Osteoblast (primary cell): ENCODE measurements at regions not wholly inside any gene's neighbourhood (a gene's known extent, or its start where the extent isn't known, plus 50 kb on each side); places are given as distances from the start of the nearest gene placed in this dataset.

Experiments used
- DNase-seq: peaks from one replicate; pipeline ENCODE4 v3.0.0; 2011; ENCODE audit warnings: low spot score, mixed read lengths; ENCODE audit not compliant: insufficient read length; ENCODE audit errors: missing footprints
- H2AFZ ChIP-seq: 2 replicates; pipeline ENCODE4 v1.6.0; 2011; ENCODE audit warnings: mild to moderate bottlenecking, low read length
- H3K27ac ChIP-seq: 2 replicates; pipeline ENCODE4 v1.5.1; 2011; ENCODE audit warnings: mild to moderate bottlenecking, low read depth, low read length, moderate library complexity
- H3K27me3 ChIP-seq: 2 replicates; pipeline ENCODE4 v1.6.0; 2012; ENCODE audit warnings: mild to moderate bottlenecking, control low read depth, inconsistent platforms, low read length, moderate library complexity; ENCODE audit not compliant: insufficient read depth
- H3K36me3 ChIP-seq: 2 replicates; pipeline ENCODE4 v1.5.1; 2011; ENCODE audit warnings: mild to moderate bottlenecking, low read length, control low read depth, moderate library complexity; ENCODE audit not compliant: insufficient read depth
- H3K4me1 ChIP-seq: 2 replicates; pipeline ENCODE4 v1.5.1; 2011; ENCODE audit warnings: mild to moderate bottlenecking, low read length, control low read depth, moderate library complexity; ENCODE audit not compliant: insufficient read depth
- H3K4me2 ChIP-seq: 2 replicates; pipeline ENCODE4 v1.6.0; 2011; ENCODE audit warnings: mild to moderate bottlenecking, low read length; ENCODE audit not compliant: insufficient read depth
- H3K4me3 ChIP-seq: fragments of 200-600 bp; sonication (generic); 3 replicates; pipeline ENCODE4 v1.5.1; 2012; ENCODE audit warnings: mild to moderate bottlenecking, low read length, inconsistent platforms; ENCODE audit not compliant: insufficient read depth
- H3K79me2 ChIP-seq: 2 replicates; pipeline ENCODE4 v1.6.0; 2012; ENCODE audit warnings: mild to moderate bottlenecking, low read length, control low read depth, inconsistent platforms; ENCODE audit not compliant: insufficient read depth
- H3K9me3 ChIP-seq: 2 replicates; pipeline ENCODE4 v1.5.1; 2011; ENCODE audit warnings: low read depth, low read length, control low read depth
- H4K20me1 ChIP-seq: 2 replicates; pipeline ENCODE4 v1.6.0; 2012; ENCODE audit warnings: mild to moderate bottlenecking, low read length, control low read depth; ENCODE audit not compliant: insufficient read depth
- CTCF ChIP-seq: IDR thresholded peaks from 2 replicates; pipeline ENCODE4 v1.5.1; 2011; ENCODE audit warnings: mild to moderate bottlenecking, low read depth, low read length, moderate library complexity; ENCODE audit errors: extremely low read depth

DNA sequence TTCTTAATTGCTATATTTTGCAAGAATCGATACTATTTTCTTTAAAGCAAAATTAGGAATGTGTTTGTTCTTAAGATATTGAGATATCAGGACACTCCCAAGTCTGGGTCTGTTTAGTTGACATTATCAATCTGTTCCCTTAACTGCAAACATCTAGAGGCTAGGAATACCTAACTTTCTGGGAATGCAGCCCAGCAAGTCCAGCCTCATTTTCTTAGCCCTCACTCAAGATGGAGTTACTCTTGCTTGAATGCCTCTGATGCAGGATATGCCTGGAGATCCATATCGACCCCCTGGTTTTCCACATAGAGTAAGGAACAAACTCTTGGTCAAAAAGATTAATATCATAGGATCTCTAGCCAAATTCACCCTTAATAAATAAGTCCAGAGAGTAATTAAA lies 305.3 kb upstream of the COBL start:
- no peak for TF ChIP-seq CTCF

GRCh38 chr7:51620706-51621105 lies 304.1 kb upstream of the COBL start:
- Histone ChIP-seq H3K36me3 (no peaks in the 10 kb centered on the region), H3K4me3 (no peak overlapping the region), H4K20me1 (no peaks in the 10 kb centered on the region), H3K79me2 (no peaks in the 10 kb centered on the region), H3K27me3 (no peaks in the 10 kb centered on the region), H3K4me2 (no peak overlapping the region), H3K4me1 (no peaks in the 10 kb centered on the region), H3K9me3 (no peaks in the 10 kb centered on the region), H2AFZ (no peak overlapping the region), H3K27ac (no peak overlapping the region)
- DNase-seq, result no peak
- no peak for TF ChIP-seq CTCF

More for the DNA sequence above, 305.3 kb upstream of the COBL start:
- Histone ChIP-seq H2AFZ (no peak overlapping the region), H3K79me2 (no peaks in the 10 kb centered on the region), H3K4me1 (no peaks in the 10 kb centered on the region), H3K27me3 (no peaks in the 10 kb centered on the region), H3K4me2 (no peak overlapping the region), H3K27ac (no peak overlapping the region), H3K9me3 (no peaks in the 10 kb centered on the region), H4K20me1 (no peaks in the 10 kb centered on the region), H3K4me3 (no peak overlapping the region), H3K36me3 (no peaks in the 10 kb centered on the region)
- DNase-seq, result no peak

DNA sequence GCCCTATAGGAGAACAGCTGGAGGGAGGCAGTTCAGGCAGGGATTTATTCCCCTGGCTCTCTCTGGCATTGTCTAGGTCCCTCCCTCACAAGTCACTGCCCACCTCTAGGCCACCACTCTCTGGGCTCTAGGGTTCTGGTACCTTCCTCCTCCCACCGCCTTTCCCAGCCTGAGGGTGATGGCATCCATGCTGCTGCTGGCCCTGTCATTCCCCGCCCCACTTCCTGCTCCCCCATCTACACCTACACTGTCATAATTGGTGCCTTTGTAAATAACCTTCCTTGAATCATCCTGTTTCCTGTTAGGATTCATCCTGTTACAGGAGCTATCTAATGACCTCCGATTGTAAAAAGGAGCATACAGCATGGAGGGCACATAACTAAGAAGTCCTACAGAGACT lies 303.3 kb upstream of the COBL start:
- TF ChIP-seq CTCF, result no peak
- Histone ChIP-seq H3K4me2 (no peak overlapping the region), H3K4me1 (no peaks in the 10 kb centered on the region)

DNA sequence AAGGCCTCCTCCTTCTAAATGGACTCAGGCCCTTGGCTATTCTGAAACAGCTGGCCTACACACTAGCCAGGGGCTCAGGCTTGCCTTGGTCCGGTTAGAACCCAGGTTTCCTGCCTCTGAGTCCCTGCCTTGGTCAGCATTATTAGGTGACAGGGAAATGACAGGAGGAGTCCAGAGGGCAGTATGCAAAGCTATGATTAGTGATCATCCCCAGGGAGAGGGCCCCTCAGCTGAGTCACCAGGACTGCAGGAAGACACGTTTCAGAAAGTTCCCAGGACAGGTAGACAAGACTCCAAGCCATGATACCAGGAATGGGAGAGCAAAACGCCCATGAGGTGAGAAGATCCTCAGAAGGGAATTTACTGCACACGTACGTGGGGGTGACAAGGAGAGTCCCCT lies 301.1 kb upstream of the COBL start:
- no peaks in the 10 kb centered on the region for H3K9me3 ChIP-seq
- no peak for TF ChIP-seq CTCF
- H3K27ac ChIP-seq, result no peak overlapping the region
- H3K36me3 ChIP-seq, result no peaks in the 10 kb centered on the region
- H3K4me3 ChIP-seq, result no peak overlapping the region
- H4K20me1 ChIP-seq, result no peaks in the 10 kb centered on the region
- no peaks in the 10 kb centered on the region for H3K27me3 ChIP-seq
- DNase-seq, result no peak
- H3K4me2 ChIP-seq, result no peak overlapping the region
- H3K4me1 ChIP-seq, result no peaks in the 10 kb centered on the region
- H2AFZ ChIP-seq, result no peak overlapping the region
- H3K79me2 ChIP-seq, result no peaks in the 10 kb centered on the region

More for the DNA sequence above, 303.3 kb upstream of the COBL start:
- H3K27ac ChIP-seq, result no peak overlapping the region
- no peak for DNase-seq
- H3K36me3 ChIP-seq, result no peaks in the 10 kb centered on the region
- H3K9me3 ChIP-seq, result no peaks in the 10 kb centered on the region
- H4K20me1 ChIP-seq, result no peaks in the 10 kb centered on the region
- no peaks in the 10 kb centered on the region for H3K79me2 ChIP-seq
- no peak overlapping the region for H2AFZ ChIP-seq
- H3K27me3 ChIP-seq, result no peaks in the 10 kb centered on the region
- H3K4me3 ChIP-seq, result no peak overlapping the region
